ENCODE measurements at regions not wholly inside any gene's neighbourhood (a gene's known extent, or its start where the extent isn't known, plus 50 kb on each side); places are given as distances from the start of the nearest gene placed in this dataset.

GRCh38 chr4:157808796-157809383 lies 363.9 kb downstream of the GASK1B start:
- no peak overlapping the region for H3K27ac ChIP-seq
- no peaks in the 10 kb centered on the region for H3K4me1 ChIP-seq
- 63 to 65% methylated on average over 6 of the region's 6 CpGs for WGBS, 2 donors
- DNase-seq (no peak), ATAC-seq (no peak)
- H3K9me3 ChIP-seq: peaks cover 0 to 18% (median 0%) of the 10 kb centered on the region in 11 donors
- no peak for TF ChIP-seq CTCF (IDR thresholded peaks at IDR 0.05)
- no peaks in the 10 kb centered on the region for H3K36me3 ChIP-seq
- no peaks in the 10 kb centered on the region for H3K27me3 ChIP-seq
- intact Hi-C loops (cut with DNase I): no loop called here
- H3K4me3 ChIP-seq: no peak overlapping the region

GRCh38 chr4:157806184-157806583 lies 366.6 kb downstream of the GASK1B start:
- no peaks in the 10 kb centered on the region for H3K36me3 ChIP-seq
- peaks cover 0 to 17% (median 2%) of the 10 kb centered on the region in 11 donors for H3K9me3 ChIP-seq
- H3K4me3 ChIP-seq: no peak overlapping the region
- intact Hi-C loops (cut with DNase I): no loop called here
- H3K4me1 ChIP-seq: no peaks in the 10 kb centered on the region
- ATAC-seq (no peak), DNase-seq (no peak)
- no peaks in the 10 kb centered on the region for H3K27me3 ChIP-seq
- 84 to 86% methylated on average over 2 of the region's 2 CpGs for WGBS, 2 donors
- no peak overlapping the region for H3K27ac ChIP-seq
- TF ChIP-seq CTCF (IDR thresholded peaks at IDR 0.05): no peak

GRCh38 chr4:157804986-157805385 lies 367.8 kb downstream of the GASK1B start:
- intact Hi-C loops (cut with DNase I): no loop called here
- peak in 3 of 9 donors; percentile 11 to 35 (median 14) for TF ChIP-seq CTCF (IDR thresholded peaks at IDR 0.05)
- DNase-seq (no peak), ATAC-seq (no peak)
- Histone ChIP-seq H3K27ac (no peak overlapping the region), H3K27me3 (no peaks in the 10 kb centered on the region), H3K4me1 (no peaks in the 10 kb centered on the region), H3K4me3 (no peak overlapping the region), H3K9me3 (peaks cover 0 to 20% (median 2%) of the 10 kb centered on the region in 11 donors), H3K36me3 (no peaks in the 10 kb centered on the region)

- 45 to 52% methylated on average over 1 of the region's 1 CpG for WGBS, 2 donors
- DNase-seq: no peak
- no peaks in the 10 kb centered on the region for H3K4me1 ChIP-seq
- peaks cover 0 to 20% (median 2%) of the 10 kb centered on the region in 11 donors for H3K9me3 ChIP-seq
- H3K4me3 ChIP-seq: no peak overlapping the region
- no peaks in the 10 kb centered on the region for H3K36me3 ChIP-seq
- TF ChIP-seq CTCF (IDR thresholded peaks at IDR 0.05): no peak
- ATAC-seq: no peak
- H3K27me3 ChIP-seq: no peaks in the 10 kb centered on the region
- intact Hi-C loops (cut with DNase I): no loop called here
- no peak overlapping the region for H3K27ac ChIP-seq
Measured at GRCh38 chr4:157803845-157804521, 368.8 kb downstream of the GASK1B start.
